HG02943 (cell line): ENCODE measurements at regions not wholly inside any gene's neighbourhood (a gene's known extent, or its start where the extent isn't known, plus 50 kb on each side); places are given as distances from the start of the nearest gene placed in this dataset.

Source experiments
- ATAC-seq: cut with Tn5 transposase; IDR thresholded peaks from one replicate; pipeline ENCODE4 v1.9.1; 2021; ENCODE audit warnings: mild to moderate bottlenecking, low read depth, moderate library complexity; ENCODE audit not compliant: unreplicated experiment

DNA sequence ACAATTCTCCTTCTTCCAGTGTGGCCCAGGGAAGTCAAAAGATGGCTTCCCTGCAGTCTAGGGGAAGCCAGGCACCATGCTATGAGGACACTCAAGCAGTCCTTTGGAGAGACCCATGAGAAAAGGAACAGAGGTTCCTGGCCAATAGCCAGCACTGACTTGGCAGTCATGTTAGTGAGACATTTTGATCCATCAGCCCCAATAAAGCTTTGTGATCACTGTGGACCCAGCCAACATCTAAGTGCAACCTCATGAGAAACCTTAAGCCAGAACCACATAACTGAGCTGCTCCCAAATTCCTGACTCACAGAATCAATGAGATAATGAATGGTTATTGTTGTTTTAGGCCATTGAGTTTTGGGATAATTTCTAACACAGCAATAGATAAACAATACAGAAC lies 51.0 kb upstream of the NAP1L1 start:
- no peak for ATAC-seq
